HG03095 (cell line): ENCODE measurements at regions not wholly inside any gene's neighbourhood (a gene's known extent, or its start where the extent isn't known, plus 50 kb on each side); places are given as distances from the start of the nearest gene placed in this dataset.
"Not testable (repeated sequence)": the region's sequence is repeated elsewhere in the genome, so short reads cannot be mapped to it uniquely, and the experiment has no call there.

Experiments used
- ATAC-seq: cut with Tn5 transposase; IDR thresholded peaks from one replicate; pipeline ENCODE4 v1.9.1; 2021; ENCODE audit warnings: moderate library complexity; ENCODE audit not compliant: unreplicated experiment

GRCh38 chr5:18617191-18617590 lies 982.9 kb downstream of the TAF11L14 start:
- ATAC-seq: not testable (repeated sequence)

- ATAC-seq: no peak
Measured at GRCh38 chr5:18630458-18631045, 996.3 kb downstream of the TAF11L14 start.

GRCh38 chr5:18652404-18653215 lies 1018.4 kb downstream of the TAF11L14 start:
- ATAC-seq: no peak

- no peak for ATAC-seq
Measured at GRCh38 chr5:18653216-18653752, 1019.0 kb downstream of the TAF11L14 start.

GRCh38 chr5:18660511-18660910 lies 1026.3 kb downstream of the TAF11L14 start:
- no peak for ATAC-seq

- no peak for ATAC-seq
Measured at GRCh38 chr5:18662231-18662630, 1028.0 kb downstream of the TAF11L14 start.

GRCh38 chr5:18674212-18674611 lies 1040.0 kb downstream of the TAF11L14 start:
- not testable (repeated sequence) for ATAC-seq

GRCh38 chr5:18675041-18675440 lies 1040.8 kb downstream of the TAF11L14 start:
- ATAC-seq: no peak

- no peak for ATAC-seq
Measured at GRCh38 chr5:18686253-18686652, 1052.0 kb downstream of the TAF11L14 start.

- ATAC-seq: no peak
Measured at GRCh38 chr5:18687429-18687828, 1053.2 kb downstream of the TAF11L14 start.

- no peak for ATAC-seq
Measured at GRCh38 chr5:18699681-18700080, 1065.4 kb downstream of the TAF11L14 start.

- ATAC-seq: no peak
Measured at GRCh38 chr5:18702821-18703220, 1068.6 kb downstream of the TAF11L14 start.

GRCh38 chr5:18712936-18713485 lies 1078.8 kb downstream of the TAF11L14 start:
- ATAC-seq: no peak

- ATAC-seq: no peak
Measured at GRCh38 chr5:18720002-18720401, 1085.7 kb downstream of the TAF11L14 start.

- ATAC-seq: no peak
Measured at GRCh38 chr5:18732556-18733479, 1098.6 kb downstream of the TAF11L14 start.

GRCh38 chr5:18736051-18736398 lies 1101.8 kb downstream of the TAF11L14 start:
- ATAC-seq: no peak

GRCh38 chr5:18736736-18737135 lies 1102.5 kb downstream of the TAF11L14 start:
- ATAC-seq: not testable (repeated sequence)

- ATAC-seq: peak; percentile 34
Measured at GRCh38 chr5:18740301-18740700, 1106.0 kb downstream of the TAF11L14 start.

- ATAC-seq: no peak
Measured at GRCh38 chr5:18742830-18743229, 1108.6 kb downstream of the TAF11L14 start.

GRCh38 chr5:18744441-18744840 lies 1110.2 kb downstream of the TAF11L14 start:
- ATAC-seq: peak; percentile 5
